ENCODE measurements at regions not wholly inside any gene's neighbourhood (a gene's known extent, or its start where the extent isn't known, plus 50 kb on each side); places are given as distances from the start of the nearest gene placed in this dataset.

DNA sequence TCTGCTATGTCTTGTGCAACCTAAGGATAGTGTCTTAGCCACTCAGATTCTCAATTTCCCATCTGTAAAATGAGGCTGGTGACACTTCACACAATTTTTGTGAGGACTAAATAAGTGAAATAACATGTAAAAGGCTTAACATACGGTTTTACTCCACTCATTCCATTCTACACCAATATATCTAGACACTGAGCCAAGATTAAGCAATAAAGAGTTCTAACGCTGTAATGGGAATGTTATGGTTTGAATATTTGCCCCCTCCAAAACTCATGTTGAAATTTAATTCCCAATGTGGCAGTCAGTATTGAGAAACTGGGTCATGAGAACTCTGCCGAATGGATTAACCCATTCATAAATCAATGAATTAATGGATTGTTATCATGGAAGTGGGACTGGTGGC lies 301.0 kb downstream of the HACE1 start:
- Histone ChIP-seq H3K9me3 (ENCODE audit: insufficient read depth, low read length) (no peaks in the 10 kb centered on the region), H3K9ac (ENCODE audit: insufficient read length, low read depth) (no peak overlapping the region), H3K27me3 (ENCODE audit: insufficient read depth, insufficient read length) (no peaks in the 10 kb centered on the region), H3K4me3 (ENCODE audit: insufficient read length, low read depth) (no peak overlapping the region), H3K4me1 (ENCODE audit: insufficient read depth, insufficient read length) (no peaks in the 10 kb centered on the region), H3K36me3 (ENCODE audit: insufficient read depth, insufficient read length, low read length) (no peaks in the 10 kb centered on the region)
- DNase-seq (ENCODE audit: low read depth, low spot score): no peak
- no peak for TF ChIP-seq SUZ12 (IDR thresholded peaks at IDR 0.05; ENCODE audit: extremely low read depth, insufficient read depth, insufficient read length)
- no peak for TF ChIP-seq YY1 (IDR thresholded peaks at IDR 0.05; ENCODE audit: insufficient read depth, insufficient read length)
- no peak for TF ChIP-seq ZNF274 (IDR thresholded peaks at IDR 0.05; ENCODE audit: low read depth, low read length)

DNA sequence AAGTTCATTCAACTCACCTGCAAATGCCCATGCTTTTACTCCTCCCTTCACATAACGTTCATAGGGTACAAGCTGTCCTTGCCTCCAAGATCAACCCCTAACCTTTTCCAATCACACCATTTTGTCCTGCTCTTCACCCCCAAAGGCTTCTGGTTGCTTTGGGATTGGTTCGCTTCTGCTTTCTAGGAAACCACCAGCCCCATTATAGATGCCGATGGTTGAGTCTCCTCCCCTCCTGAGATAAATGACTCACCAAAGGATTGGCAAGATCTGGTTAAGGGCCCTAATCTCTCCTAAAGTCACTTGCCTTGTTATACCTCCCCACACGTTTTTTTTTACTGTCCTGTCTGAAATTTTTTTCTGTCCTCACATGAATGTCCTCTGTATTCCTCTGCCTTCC lies 311.4 kb downstream of the HACE1 start:
- no peak for DNase-seq (ENCODE audit: low read depth, low spot score)
- H3K4me1 ChIP-seq (ENCODE audit: insufficient read depth, insufficient read length): no peaks in the 10 kb centered on the region
- H3K36me3 ChIP-seq (ENCODE audit: insufficient read depth, insufficient read length, low read length): no peaks in the 10 kb centered on the region
- no peak overlapping the region for H3K4me3 ChIP-seq (ENCODE audit: insufficient read length, low read depth)
- H3K27me3 ChIP-seq (ENCODE audit: insufficient read depth, insufficient read length): no peaks in the 10 kb centered on the region
- no peaks in the 10 kb centered on the region for H3K9me3 ChIP-seq (ENCODE audit: insufficient read depth, low read length)
- no peak overlapping the region for H3K9ac ChIP-seq (ENCODE audit: insufficient read length, low read depth)
- TF ChIP-seq YY1 (IDR thresholded peaks at IDR 0.05; ENCODE audit: insufficient read depth, insufficient read length): no peak
- no peak for TF ChIP-seq SUZ12 (IDR thresholded peaks at IDR 0.05; ENCODE audit: extremely low read depth, insufficient read depth, insufficient read length)
- TF ChIP-seq ZNF274 (IDR thresholded peaks at IDR 0.05; ENCODE audit: low read depth, low read length): no peak

DNA sequence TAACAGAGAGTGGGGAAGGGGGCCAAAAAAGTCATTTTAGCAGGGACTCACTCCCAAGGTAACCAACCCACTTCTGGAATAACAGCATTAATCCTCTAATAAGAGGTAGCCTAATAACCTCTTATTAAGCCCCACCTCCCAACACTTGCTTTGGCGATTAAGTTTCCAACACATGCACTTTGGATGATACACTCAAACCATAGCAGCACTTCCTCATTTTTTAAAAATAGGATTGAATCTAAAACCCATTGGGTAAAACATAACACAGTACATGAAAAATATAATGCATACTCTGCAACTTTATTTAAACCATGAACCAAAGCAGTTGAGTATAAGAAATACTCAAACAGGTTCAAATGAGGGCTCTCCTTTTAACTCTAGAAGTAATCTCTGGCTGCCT lies 318.3 kb downstream of the HACE1 start:
- Histone ChIP-seq H3K27me3 (ENCODE audit: insufficient read depth, insufficient read length) (no peaks in the 10 kb centered on the region), H3K36me3 (ENCODE audit: insufficient read depth, insufficient read length, low read length) (no peaks in the 10 kb centered on the region), H3K4me1 (ENCODE audit: insufficient read depth, insufficient read length) (no peaks in the 10 kb centered on the region), H3K9ac (ENCODE audit: insufficient read length, low read depth) (no peak overlapping the region), H3K4me3 (ENCODE audit: insufficient read length, low read depth) (no peak overlapping the region), H3K9me3 (ENCODE audit: insufficient read depth, low read length) (no peaks in the 10 kb centered on the region)
- TF ChIP-seq YY1 (IDR thresholded peaks at IDR 0.05; ENCODE audit: insufficient read depth, insufficient read length) (no peak), SUZ12 (IDR thresholded peaks at IDR 0.05; ENCODE audit: extremely low read depth, insufficient read depth, insufficient read length) (no peak), ZNF274 (IDR thresholded peaks at IDR 0.05; ENCODE audit: low read depth, low read length) (no peak)
- DNase-seq (ENCODE audit: low read depth, low spot score): no peak

DNA sequence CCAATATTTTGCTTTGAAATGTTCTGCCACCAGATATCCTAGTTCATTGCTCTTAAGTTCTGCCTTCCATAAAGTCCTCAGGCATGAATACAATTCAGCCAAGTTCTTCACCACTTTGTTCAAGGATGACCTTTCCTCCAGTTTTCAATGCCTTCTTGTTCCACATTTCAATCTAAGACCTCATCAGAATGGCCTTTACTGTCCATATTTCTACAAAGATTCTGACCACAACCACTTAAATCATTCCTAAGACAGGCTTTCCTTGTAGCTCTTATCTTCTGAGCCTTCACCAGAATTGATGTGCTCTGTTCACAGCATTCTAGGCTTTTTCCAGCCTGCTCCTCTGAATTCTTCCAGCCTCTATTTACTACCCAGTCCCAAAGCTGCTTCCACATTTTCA lies 319.0 kb downstream of the HACE1 start:
- no peak for DNase-seq (ENCODE audit: low read depth, low spot score)
- TF ChIP-seq YY1 (IDR thresholded peaks at IDR 0.05; ENCODE audit: insufficient read depth, insufficient read length) (no peak), SUZ12 (IDR thresholded peaks at IDR 0.05; ENCODE audit: extremely low read depth, insufficient read depth, insufficient read length) (no peak), ZNF274 (IDR thresholded peaks at IDR 0.05; ENCODE audit: low read depth, low read length) (no peak)

DNA sequence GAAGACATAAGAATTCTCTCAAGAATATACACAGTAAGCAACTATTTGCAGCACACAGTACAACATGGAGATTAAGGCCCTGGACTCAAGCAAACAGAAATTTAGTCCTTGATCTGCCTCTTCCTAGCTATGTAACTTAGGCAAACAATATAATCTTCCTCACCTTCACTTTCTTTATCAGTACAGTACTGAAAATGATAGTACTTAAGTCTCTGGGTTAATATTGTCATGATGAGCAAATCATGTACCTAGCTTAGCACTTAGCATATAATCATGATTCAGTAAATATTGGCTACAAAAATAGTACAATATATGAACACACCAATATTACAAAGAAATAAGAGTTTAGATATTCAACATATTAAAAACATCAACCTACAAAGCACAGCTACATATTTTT lies 320.5 kb downstream of the HACE1 start:
- H3K4me3 ChIP-seq (ENCODE audit: insufficient read length, low read depth): no peak overlapping the region
- no peaks in the 10 kb centered on the region for H3K4me1 ChIP-seq (ENCODE audit: insufficient read depth, insufficient read length)
- H3K36me3 ChIP-seq (ENCODE audit: insufficient read depth, insufficient read length, low read length): no peaks in the 10 kb centered on the region
- no peaks in the 10 kb centered on the region for H3K9me3 ChIP-seq (ENCODE audit: insufficient read depth, low read length)
- DNase-seq (ENCODE audit: low read depth, low spot score): no peak
- no peaks in the 10 kb centered on the region for H3K27me3 ChIP-seq (ENCODE audit: insufficient read depth, insufficient read length)
- no peak overlapping the region for H3K9ac ChIP-seq (ENCODE audit: insufficient read length, low read depth)
- TF ChIP-seq YY1 (IDR thresholded peaks at IDR 0.05; ENCODE audit: insufficient read depth, insufficient read length) (no peak), ZNF274 (IDR thresholded peaks at IDR 0.05; ENCODE audit: low read depth, low read length) (no peak), SUZ12 (IDR thresholded peaks at IDR 0.05; ENCODE audit: extremely low read depth, insufficient read depth, insufficient read length) (no peak)

More for the DNA sequence above, 319.0 kb downstream of the HACE1 start:
- no peak overlapping the region for H3K9ac ChIP-seq (ENCODE audit: insufficient read length, low read depth)
- H3K4me3 ChIP-seq (ENCODE audit: insufficient read length, low read depth): no peak overlapping the region
- no peaks in the 10 kb centered on the region for H3K9me3 ChIP-seq (ENCODE audit: insufficient read depth, low read length)
- H3K27me3 ChIP-seq (ENCODE audit: insufficient read depth, insufficient read length): no peaks in the 10 kb centered on the region
- H3K4me1 ChIP-seq (ENCODE audit: insufficient read depth, insufficient read length): no peaks in the 10 kb centered on the region
- no peaks in the 10 kb centered on the region for H3K36me3 ChIP-seq (ENCODE audit: insufficient read depth, insufficient read length, low read length)

DNA sequence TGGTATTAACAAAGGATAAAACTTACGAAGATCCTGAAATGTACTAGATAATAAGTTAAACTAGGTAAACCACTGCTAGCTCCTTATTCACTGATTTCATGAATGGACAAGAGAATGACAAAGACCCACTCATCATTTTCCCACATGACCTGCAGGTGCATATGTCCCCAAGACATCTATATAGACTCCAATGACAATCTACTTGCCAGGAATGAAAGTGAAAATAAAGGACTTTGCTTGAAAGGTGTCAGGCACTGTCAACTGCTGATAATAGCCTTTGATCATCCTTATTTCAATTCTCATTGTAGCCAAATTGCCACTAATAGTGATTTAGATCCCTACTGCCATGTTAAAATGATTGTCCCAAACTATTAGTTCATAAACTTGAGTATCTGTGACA lies 321.8 kb downstream of the HACE1 start:
- no peak for TF ChIP-seq SUZ12 (IDR thresholded peaks at IDR 0.05; ENCODE audit: extremely low read depth, insufficient read depth, insufficient read length)
- no peak for TF ChIP-seq YY1 (IDR thresholded peaks at IDR 0.05; ENCODE audit: insufficient read depth, insufficient read length)
- no peak for TF ChIP-seq ZNF274 (IDR thresholded peaks at IDR 0.05; ENCODE audit: low read depth, low read length)
- no peak overlapping the region for H3K4me3 ChIP-seq (ENCODE audit: insufficient read length, low read depth)

DNA sequence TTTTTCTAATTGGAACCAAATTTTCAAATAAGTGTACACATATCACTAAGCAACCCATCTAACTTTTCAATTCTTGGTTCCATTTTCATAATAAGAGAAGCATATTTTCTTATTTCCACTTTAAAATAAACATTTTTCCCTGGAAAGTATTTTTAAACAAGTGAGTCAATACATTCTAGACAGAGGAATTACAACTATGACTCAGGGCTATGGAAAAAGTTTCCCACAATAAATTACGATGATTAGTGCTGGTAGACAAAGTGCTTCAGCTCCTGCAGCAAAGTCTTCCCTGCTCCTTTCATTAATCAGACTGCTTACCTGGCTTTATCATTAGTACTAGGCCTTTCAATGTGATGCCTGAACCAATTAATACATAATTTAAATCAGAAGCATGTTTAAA lies 322.5 kb downstream of the HACE1 start:
- no peak for DNase-seq (ENCODE audit: low read depth, low spot score)
- Histone ChIP-seq H3K27me3 (ENCODE audit: insufficient read depth, insufficient read length) (no peaks in the 10 kb centered on the region), H3K4me3 (ENCODE audit: insufficient read length, low read depth) (no peak overlapping the region), H3K4me1 (ENCODE audit: insufficient read depth, insufficient read length) (no peaks in the 10 kb centered on the region), H3K36me3 (ENCODE audit: insufficient read depth, insufficient read length, low read length) (no peaks in the 10 kb centered on the region), H3K9me3 (ENCODE audit: insufficient read depth, low read length) (no peaks in the 10 kb centered on the region), H3K9ac (ENCODE audit: insufficient read length, low read depth) (no peak overlapping the region)
- TF ChIP-seq SUZ12 (IDR thresholded peaks at IDR 0.05; ENCODE audit: extremely low read depth, insufficient read depth, insufficient read length) (no peak), ZNF274 (IDR thresholded peaks at IDR 0.05; ENCODE audit: low read depth, low read length) (no peak), YY1 (IDR thresholded peaks at IDR 0.05; ENCODE audit: insufficient read depth, insufficient read length) (no peak)

More for the DNA sequence above, 321.8 kb downstream of the HACE1 start:
- Histone ChIP-seq H3K4me1 (ENCODE audit: insufficient read depth, insufficient read length) (no peaks in the 10 kb centered on the region), H3K9ac (ENCODE audit: insufficient read length, low read depth) (no peak overlapping the region), H3K9me3 (ENCODE audit: insufficient read depth, low read length) (no peaks in the 10 kb centered on the region), H3K27me3 (ENCODE audit: insufficient read depth, insufficient read length) (no peaks in the 10 kb centered on the region), H3K36me3 (ENCODE audit: insufficient read depth, insufficient read length, low read length) (no peaks in the 10 kb centered on the region)
- DNase-seq (ENCODE audit: low read depth, low spot score): no peak

DNA sequence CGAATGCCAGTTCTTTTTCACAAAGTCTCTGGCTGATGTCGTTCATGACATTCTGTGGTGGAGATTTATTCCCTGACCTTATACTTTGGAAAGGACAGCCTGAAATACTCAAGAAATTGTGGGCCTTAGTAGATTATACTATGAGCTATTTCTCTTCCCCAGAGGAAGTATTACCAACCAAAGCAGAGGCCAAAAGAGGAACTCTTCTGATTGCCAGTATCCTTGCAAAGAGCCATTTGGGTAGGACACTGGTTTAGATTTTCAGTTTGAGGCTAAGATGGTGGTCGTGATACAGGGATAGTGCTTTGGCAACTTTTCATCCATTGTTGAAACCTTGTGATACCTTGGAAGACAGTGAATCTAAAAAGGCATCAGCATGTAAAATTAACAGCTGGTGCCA lies 327.3 kb downstream of the HACE1 start:
- TF ChIP-seq YY1 (IDR thresholded peaks at IDR 0.05; ENCODE audit: insufficient read depth, insufficient read length) (no peak), ZNF274 (IDR thresholded peaks at IDR 0.05; ENCODE audit: low read depth, low read length) (no peak)
- H3K36me3 ChIP-seq (ENCODE audit: insufficient read depth, insufficient read length, low read length): no peaks in the 10 kb centered on the region
- H3K9ac ChIP-seq (ENCODE audit: insufficient read length, low read depth): no peak overlapping the region
- no peaks in the 10 kb centered on the region for H3K4me1 ChIP-seq (ENCODE audit: insufficient read depth, insufficient read length)
- no peak for DNase-seq (ENCODE audit: low read depth, low spot score)
- no peaks in the 10 kb centered on the region for H3K27me3 ChIP-seq (ENCODE audit: insufficient read depth, insufficient read length)
- no peak overlapping the region for H3K4me3 ChIP-seq (ENCODE audit: insufficient read length, low read depth)
- no peaks in the 10 kb centered on the region for H3K9me3 ChIP-seq (ENCODE audit: insufficient read depth, low read length)
